ENCODE measurements at regions not wholly inside any gene's neighbourhood (a gene's known extent, or its start where the extent isn't known, plus 50 kb on each side); places are given as distances from the start of the nearest gene placed in this dataset.

DNA sequence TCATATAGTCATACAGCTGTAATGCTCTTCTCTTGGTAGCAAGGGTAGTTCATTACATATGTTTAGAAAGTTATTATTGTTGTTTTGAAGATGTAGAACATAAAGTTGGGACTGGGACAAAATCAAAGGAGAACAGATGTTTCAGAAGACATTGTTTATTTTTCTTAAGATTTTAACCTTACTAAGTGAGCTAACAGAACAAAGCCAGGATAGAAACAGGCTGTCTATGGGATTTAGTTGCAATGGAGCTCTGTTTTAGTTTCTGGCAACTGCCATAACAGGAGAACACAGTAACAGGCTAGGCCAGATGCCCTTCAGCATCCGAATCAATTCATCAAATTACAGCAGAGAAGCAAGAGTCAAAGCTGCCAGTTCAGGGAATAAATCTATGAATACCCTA lies 382.4 kb downstream of the ARL4A start:
- TF ChIP-seq, protein P1, sequence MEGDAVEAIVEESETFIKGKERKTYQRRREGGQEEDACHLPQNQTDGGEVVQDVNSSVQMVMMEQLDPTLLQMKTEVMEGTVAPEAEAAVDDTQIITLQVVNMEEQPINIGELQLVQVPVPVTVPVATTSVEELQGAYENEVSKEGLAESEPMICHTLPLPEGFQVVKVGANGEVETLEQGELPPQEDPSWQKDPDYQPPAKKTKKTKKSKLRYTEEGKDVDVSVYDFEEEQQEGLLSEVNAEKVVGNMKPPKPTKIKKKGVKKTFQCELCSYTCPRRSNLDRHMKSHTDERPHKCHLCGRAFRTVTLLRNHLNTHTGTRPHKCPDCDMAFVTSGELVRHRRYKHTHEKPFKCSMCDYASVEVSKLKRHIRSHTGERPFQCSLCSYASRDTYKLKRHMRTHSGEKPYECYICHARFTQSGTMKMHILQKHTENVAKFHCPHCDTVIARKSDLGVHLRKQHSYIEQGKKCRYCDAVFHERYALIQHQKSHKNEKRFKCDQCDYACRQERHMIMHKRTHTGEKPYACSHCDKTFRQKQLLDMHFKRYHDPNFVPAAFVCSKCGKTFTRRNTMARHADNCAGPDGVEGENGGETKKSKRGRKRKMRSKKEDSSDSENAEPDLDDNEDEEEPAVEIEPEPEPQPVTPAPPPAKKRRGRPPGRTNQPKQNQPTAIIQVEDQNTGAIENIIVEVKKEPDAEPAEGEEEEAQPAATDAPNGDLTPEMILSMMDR (IDR thresholded peaks at IDR 0.05), result no peak
- TF ChIP-seq ZFX (IDR thresholded peaks at IDR 0.05; ENCODE audit: borderline replicate concordance), result no peak

Data from 22Rv1 (cell line).